Naive thymus-derived CD8-positive, alpha-beta T cell (primary cell): ENCODE measurements at regions not wholly inside any gene's neighbourhood (a gene's known extent, or its start where the extent isn't known, plus 50 kb on each side); places are given as distances from the start of the nearest gene placed in this dataset.
A peak's percentile ranks its signal among the peaks of the same experiment; 100 is the strongest.
"Not testable (repeated sequence)": the region's sequence is repeated elsewhere in the genome, so short reads cannot be mapped to it uniquely, and the experiment has no call there.

Experiments
- ATAC-seq, 2 donors: fragments of 150-1000 bp; cut with Tn5 transposase in 1 of 2; sonication (Bioruptor Pico), chemical (Tn5 transposase) in 1 of 2; 1 replicate in 1 of 2; 2 replicates in 1 of 2; pipeline ENCODE4 v1.10.0; 2021; ENCODE audit warnings: mild to moderate bottlenecking in 2 of 2, moderate library complexity in 2 of 2
- POLR2A ChIA-PET: fragments of 350-600 bp; sonication (Branson Sonifier 250); formaldehyde crosslinking; loops from one replicate; lab custom pipeline; 2021; ENCODE audit warnings: antibody characterized with exemption; lab: Charles Lee
- DNase-seq, 10 donors: peaks; one replicate each; pipeline versions ENCODE4 v3.0.0 to v3.0.0-alpha.2; 2020 to 2022
- H3K27ac Mint-ChIP-seq, 10 donors: one replicate each; pipeline ENCODE4 v1.8.0; 2020 to 2022; ENCODE audit warnings: mild to moderate bottlenecking in 10 of 10, mixed read lengths in 10 of 10, moderate library complexity in 4 of 10, inconsistent platforms in 1 of 10
- H3K27me3 Mint-ChIP-seq, 5 donors: one replicate each; pipeline ENCODE4 v1.8.0; 2021 to 2022; ENCODE audit warnings: mixed read lengths in 5 of 5
- H3K36me3 Mint-ChIP-seq, 3 donors: one replicate each; pipeline ENCODE4 v1.8.0; 2020 to 2022; ENCODE audit warnings: mixed read lengths in 3 of 3, mild to moderate bottlenecking in 2 of 3, inconsistent platforms in 1 of 3
- H3K4me1 Mint-ChIP-seq, 4 donors: one replicate each; pipeline ENCODE4 v1.8.0; 2021 to 2022; ENCODE audit warnings: mixed read lengths in 4 of 4
- H3K4me3 Mint-ChIP-seq, 10 donors: one replicate each; pipeline ENCODE4 v1.8.0; 2020 to 2022; ENCODE audit warnings: mild to moderate bottlenecking in 10 of 10, mixed read lengths in 10 of 10, moderate library complexity in 6 of 10, inconsistent platforms in 1 of 10
- H3K9me3 Mint-ChIP-seq, 9 donors: one replicate each; pipeline ENCODE4 v1.8.0; 2020 to 2022; ENCODE audit warnings: mixed read lengths in 9 of 9, mild to moderate bottlenecking in 3 of 9, inconsistent platforms in 1 of 9, moderate library complexity in 1 of 9

- Mint-ChIP-seq H3K36me3 (peaks cover 0 to 19% (median 11%) of the 10 kb centered on the region in 3 donors), H3K4me1 (peaks cover 7 to 20% (median 17%) of the 10 kb centered on the region in 4 donors), H3K27ac (peak overlapping the region; percentile 79 to 90 (median 84)), H3K4me3 (peak overlapping the region; percentile 48 to 76 (median 70)), H3K27me3 (peaks cover 0 to 3% (median 0%) of the 10 kb centered on the region in 5 donors), H3K9me3 (peaks cover 10 to 22% (median 19%) of the 10 kb centered on the region in 9 donors)
- POLR2A ChIA-PET: no interaction called here
- DNase-seq (peak in 1 of 10 donors; percentile 4), ATAC-seq (peak in 1 of 2 donors; percentile 44)
These were observed 132.7 kb upstream of the XPO1 start for GRCh38 chr2:61670591-61671501.

GRCh38 chr2:61664190-61664589 lies 126.0 kb upstream of the XPO1 start:
- no peak for DNase-seq
- Mint-ChIP-seq H3K9me3 (no peaks in the 10 kb centered on the region), H3K4me3 (no peak overlapping the region), H3K4me1 (peaks cover 0 to 7% (median 3%) of the 10 kb centered on the region in 4 donors), H3K36me3 (no peaks in the 10 kb centered on the region), H3K27me3 (peaks cover 0 to 3% (median 0%) of the 10 kb centered on the region in 5 donors), H3K27ac (peak overlapping the region in 1 of 10 donors; percentile 32)
- no peak for ATAC-seq
- POLR2A ChIA-PET: no interaction called here

- Mint-ChIP-seq H3K4me1 (peaks cover 0 to 8% (median 6%) of the 10 kb centered on the region in 4 donors), H3K27ac (peak overlapping the region in 3 of 10 donors; percentile 13 to 83 (median 63)), H3K9me3 (no peaks in the 10 kb centered on the region), H3K4me3 (peak overlapping the region in 2 of 10 donors; percentile 9 to 52), H3K36me3 (no peaks in the 10 kb centered on the region), H3K27me3 (peaks cover 0 to 3% (median 0%) of the 10 kb centered on the region in 5 donors)
- POLR2A ChIA-PET: no interaction called here
- ATAC-seq: no peak
- no peak for DNase-seq
These were observed 124.8 kb upstream of the XPO1 start for GRCh38 chr2:61662990-61663389.

- ATAC-seq (no peak), DNase-seq (no peak)
- POLR2A ChIA-PET: interaction anchor here (1.2 kb wide), 1 partner anchor 122 kb away, joined by 3 read pairs; the partner anchor contains the start of gene XPO1
- H3K4me1 Mint-ChIP-seq: peaks cover 0 to 8% (median 6%) of the 10 kb centered on the region in 4 donors
- H3K36me3 Mint-ChIP-seq: no peaks in the 10 kb centered on the region
- no peaks in the 10 kb centered on the region for H3K9me3 Mint-ChIP-seq
- no peak overlapping the region for H3K4me3 Mint-ChIP-seq
- H3K27ac Mint-ChIP-seq: peak overlapping the region in 3 of 10 donors; percentile 31 to 72 (median 32)
- no peaks in the 10 kb centered on the region for H3K27me3 Mint-ChIP-seq
These were observed 122.6 kb upstream of the XPO1 start for GRCh38 chr2:61660511-61661388.

- Mint-ChIP-seq H3K27ac (peak overlapping the region in 1 of 10 donors; percentile 37), H3K9me3 (no peaks in the 10 kb centered on the region), H3K4me3 (no peak overlapping the region), H3K36me3 (no peaks in the 10 kb centered on the region), H3K27me3 (no peaks in the 10 kb centered on the region), H3K4me1 (peaks cover 0 to 8% (median 5%) of the 10 kb centered on the region in 4 donors)
- ATAC-seq (peak in 1 of 2 donors; percentile 39), DNase-seq (peak in 2 of 10 donors; percentile 15 to 23)
- POLR2A ChIA-PET: interaction anchor here (0.8 kb wide), 1 partner anchor 233 kb away, joined by 3 read pairs; no protein-coding TSS in a partner anchor
These were observed 121.0 kb upstream of the XPO1 start for GRCh38 chr2:61658841-61659780.

- not testable (repeated sequence) for H3K4me1 Mint-ChIP-seq, H3K27ac Mint-ChIP-seq, H3K4me3 Mint-ChIP-seq
These were observed 111.8 kb upstream of the XPO1 start for GRCh38 chr2:61649946-61650345.

GRCh38 chr2:61649021-61649420 lies 110.9 kb upstream of the XPO1 start:
- no peaks in the 10 kb centered on the region for H3K4me1 Mint-ChIP-seq
- H3K9me3 Mint-ChIP-seq: peaks cover 0 to 34% (median 8%) of the 10 kb centered on the region in 9 donors
- peaks cover 0 to 14% (median 8%) of the 10 kb centered on the region in 3 donors for H3K36me3 Mint-ChIP-seq
- no peak for DNase-seq
- POLR2A ChIA-PET: no interaction called here
- no peak overlapping the region for H3K4me3 Mint-ChIP-seq
- no peak for ATAC-seq
- no peaks in the 10 kb centered on the region for H3K27me3 Mint-ChIP-seq
- H3K27ac Mint-ChIP-seq: no peak overlapping the region

More at GRCh38 chr2:61649946-61650345, 111.8 kb upstream of the XPO1 start:
- ATAC-seq, H3K27me3 Mint-ChIP-seq, DNase-seq, POLR2A ChIA-PET: not testable (repeated sequence)
- Mint-ChIP-seq H3K36me3 (peaks cover 0 to 14% (median 8%) of the 10 kb centered on the region in 3 donors), H3K9me3 (peaks cover 0 to 34% (median 8%) of the 10 kb centered on the region in 9 donors)

- ATAC-seq (no peak), DNase-seq (no peak)
- Mint-ChIP-seq H3K27ac (no peak overlapping the region), H3K27me3 (no peaks in the 10 kb centered on the region), H3K4me3 (no peak overlapping the region), H3K36me3 (peaks cover 0 to 14% (median 8%) of the 10 kb centered on the region in 3 donors), H3K9me3 (peaks cover 0 to 34% (median 8%) of the 10 kb centered on the region in 9 donors), H3K4me1 (no peaks in the 10 kb centered on the region)
- POLR2A ChIA-PET: no interaction called here
These were observed 108.9 kb upstream of the XPO1 start for GRCh38 chr2:61647044-61647443.

GRCh38 chr2:61645911-61646310 lies 107.8 kb upstream of the XPO1 start:
- Mint-ChIP-seq H3K9me3 (peaks cover 0 to 34% (median 8%) of the 10 kb centered on the region in 9 donors), H3K27ac (no peak overlapping the region), H3K27me3 (no peaks in the 10 kb centered on the region), H3K4me3 (no peak overlapping the region), H3K4me1 (no peaks in the 10 kb centered on the region), H3K36me3 (peaks cover 0 to 14% (median 8%) of the 10 kb centered on the region in 3 donors)
- DNase-seq (no peak), ATAC-seq (no peak)
- POLR2A ChIA-PET: no interaction called here

GRCh38 chr2:61643153-61643552 lies 105.0 kb upstream of the XPO1 start:
- H3K27me3 Mint-ChIP-seq, H3K36me3 Mint-ChIP-seq, ATAC-seq, H3K4me1 Mint-ChIP-seq, H3K4me3 Mint-ChIP-seq, DNase-seq, H3K27ac Mint-ChIP-seq: not testable (repeated sequence)
- POLR2A ChIA-PET: interaction anchor here (0.5 kb wide), 1 partner anchor 27 kb away, joined by 4 read pairs; no protein-coding TSS in a partner anchor
- H3K9me3 Mint-ChIP-seq: peaks cover 0 to 21% (median 8%) of the 10 kb centered on the region in 9 donors

GRCh38 chr2:61640406-61640805 lies 102.2 kb upstream of the XPO1 start:
- Mint-ChIP-seq H3K4me1 (no peaks in the 10 kb centered on the region), H3K4me3 (no peak overlapping the region), H3K27me3 (no peaks in the 10 kb centered on the region), H3K36me3 (no peaks in the 10 kb centered on the region), H3K27ac (no peak overlapping the region), H3K9me3 (no peaks in the 10 kb centered on the region)
- POLR2A ChIA-PET: no interaction called here
- DNase-seq (no peak), ATAC-seq (no peak)
